ENCODE measurements at regions not wholly inside any gene's neighbourhood (a gene's known extent, or its start where the extent isn't known, plus 50 kb on each side); places are given as distances from the start of the nearest gene placed in this dataset.
"Not testable (repeated sequence)": the region's sequence is repeated elsewhere in the genome, so short reads cannot be mapped to it uniquely, and the experiment has no call there.

- H3K27me3 ChIP-seq (ENCODE audit: control insufficient read depth, insufficient read depth, low read length); H3K36me3 ChIP-seq (ENCODE audit: control insufficient read depth, insufficient read depth, low read length); H3K9me3 ChIP-seq (ENCODE audit: control insufficient read depth, low read length); H3K4me1 ChIP-seq (ENCODE audit: control insufficient read depth, insufficient read depth, low read length); H3K4me3 ChIP-seq (ENCODE audit: low read length); H3K9ac ChIP-seq (ENCODE audit: low read length): not testable (repeated sequence)
Measured at GRCh38 chr4:24349168-24349996, 235.0 kb downstream of the DHX15 start.

GRCh38 chr4:24339260-24339659 lies 245.1 kb downstream of the DHX15 start:
- no peaks in the 10 kb centered on the region for H3K27me3 ChIP-seq (ENCODE audit: control insufficient read depth, insufficient read depth, low read length)
- H3K36me3 ChIP-seq (ENCODE audit: control insufficient read depth, insufficient read depth, low read length): no peaks in the 10 kb centered on the region
- no peak overlapping the region for H3K9ac ChIP-seq (ENCODE audit: low read length)
- no peaks in the 10 kb centered on the region for H3K4me1 ChIP-seq (ENCODE audit: control insufficient read depth, insufficient read depth, low read length)
- no peaks in the 10 kb centered on the region for H3K9me3 ChIP-seq (ENCODE audit: control insufficient read depth, low read length)
- H3K4me3 ChIP-seq (ENCODE audit: low read length): no peak overlapping the region

- H3K4me1 ChIP-seq (ENCODE audit: control insufficient read depth, insufficient read depth, low read length): no peaks in the 10 kb centered on the region
- no peak overlapping the region for H3K9ac ChIP-seq (ENCODE audit: low read length)
- H3K9me3 ChIP-seq (ENCODE audit: control insufficient read depth, low read length): no peaks in the 10 kb centered on the region
- H3K36me3 ChIP-seq (ENCODE audit: control insufficient read depth, insufficient read depth, low read length): no peaks in the 10 kb centered on the region
- no peak overlapping the region for H3K4me3 ChIP-seq (ENCODE audit: low read length)
- H3K27me3 ChIP-seq (ENCODE audit: control insufficient read depth, insufficient read depth, low read length): no peaks in the 10 kb centered on the region
Measured at GRCh38 chr4:24337451-24338190, 246.7 kb downstream of the DHX15 start.

GRCh38 chr4:24335616-24336015 lies 248.7 kb downstream of the DHX15 start:
- H3K9ac ChIP-seq (ENCODE audit: low read length): no peak overlapping the region
- no peak overlapping the region for H3K4me3 ChIP-seq (ENCODE audit: low read length)
- no peaks in the 10 kb centered on the region for H3K36me3 ChIP-seq (ENCODE audit: control insufficient read depth, insufficient read depth, low read length)
- H3K4me1 ChIP-seq (ENCODE audit: control insufficient read depth, insufficient read depth, low read length): no peaks in the 10 kb centered on the region
- no peaks in the 10 kb centered on the region for H3K9me3 ChIP-seq (ENCODE audit: control insufficient read depth, low read length)
- H3K27me3 ChIP-seq (ENCODE audit: control insufficient read depth, insufficient read depth, low read length): no peaks in the 10 kb centered on the region

- Histone ChIP-seq H3K4me1 (ENCODE audit: control insufficient read depth, insufficient read depth, low read length) (no peaks in the 10 kb centered on the region), H3K9me3 (ENCODE audit: control insufficient read depth, low read length) (no peaks in the 10 kb centered on the region), H3K27me3 (ENCODE audit: control insufficient read depth, insufficient read depth, low read length) (no peaks in the 10 kb centered on the region), H3K9ac (ENCODE audit: low read length) (no peak overlapping the region), H3K4me3 (ENCODE audit: low read length) (no peak overlapping the region), H3K36me3 (ENCODE audit: control insufficient read depth, insufficient read depth, low read length) (no peaks in the 10 kb centered on the region)
Measured at GRCh38 chr4:24334906-24335305, 249.4 kb downstream of the DHX15 start.

- Histone ChIP-seq H3K4me3 (ENCODE audit: low read length) (no peak overlapping the region), H3K9me3 (ENCODE audit: control insufficient read depth, low read length) (no peaks in the 10 kb centered on the region), H3K27me3 (ENCODE audit: control insufficient read depth, insufficient read depth, low read length) (no peaks in the 10 kb centered on the region), H3K36me3 (ENCODE audit: control insufficient read depth, insufficient read depth, low read length) (no peaks in the 10 kb centered on the region), H3K9ac (ENCODE audit: low read length) (no peak overlapping the region), H3K4me1 (ENCODE audit: control insufficient read depth, insufficient read depth, low read length) (no peaks in the 10 kb centered on the region)
Measured at GRCh38 chr4:24330573-24330972, 253.8 kb downstream of the DHX15 start.

- no peaks in the 10 kb centered on the region for H3K4me1 ChIP-seq (ENCODE audit: control insufficient read depth, insufficient read depth, low read length)
- no peaks in the 10 kb centered on the region for H3K36me3 ChIP-seq (ENCODE audit: control insufficient read depth, insufficient read depth, low read length)
- no peak overlapping the region for H3K9ac ChIP-seq (ENCODE audit: low read length)
- H3K27me3 ChIP-seq (ENCODE audit: control insufficient read depth, insufficient read depth, low read length): no peaks in the 10 kb centered on the region
- no peak overlapping the region for H3K4me3 ChIP-seq (ENCODE audit: low read length)
- H3K9me3 ChIP-seq (ENCODE audit: control insufficient read depth, low read length): no peaks in the 10 kb centered on the region
Measured at GRCh38 chr4:24330172-24330571, 254.2 kb downstream of the DHX15 start.

- Histone ChIP-seq H3K36me3 (ENCODE audit: control insufficient read depth, insufficient read depth, low read length) (no peaks in the 10 kb centered on the region), H3K9me3 (ENCODE audit: control insufficient read depth, low read length) (no peaks in the 10 kb centered on the region), H3K27me3 (ENCODE audit: control insufficient read depth, insufficient read depth, low read length) (no peaks in the 10 kb centered on the region), H3K4me3 (ENCODE audit: low read length) (no peak overlapping the region), H3K9ac (ENCODE audit: low read length) (no peak overlapping the region), H3K4me1 (ENCODE audit: control insufficient read depth, insufficient read depth, low read length) (no peaks in the 10 kb centered on the region)
Measured at GRCh38 chr4:24328711-24329110, 255.6 kb downstream of the DHX15 start.

- H3K36me3 ChIP-seq (ENCODE audit: control insufficient read depth, insufficient read depth, low read length): no peaks in the 10 kb centered on the region
- H3K9ac ChIP-seq (ENCODE audit: low read length): no peak overlapping the region
- no peaks in the 10 kb centered on the region for H3K9me3 ChIP-seq (ENCODE audit: control insufficient read depth, low read length)
Measured at GRCh38 chr4:24328310-24328709, 256.0 kb downstream of the DHX15 start.

GRCh38 chr4:24322995-24323394 lies 261.4 kb downstream of the DHX15 start:
- no peaks in the 10 kb centered on the region for H3K27me3 ChIP-seq (ENCODE audit: control insufficient read depth, insufficient read depth, low read length)
- no peak overlapping the region for H3K9ac ChIP-seq (ENCODE audit: low read length)
- no peaks in the 10 kb centered on the region for H3K4me1 ChIP-seq (ENCODE audit: control insufficient read depth, insufficient read depth, low read length)
- H3K4me3 ChIP-seq (ENCODE audit: low read length): no peak overlapping the region
- H3K36me3 ChIP-seq (ENCODE audit: control insufficient read depth, insufficient read depth, low read length): no peaks in the 10 kb centered on the region
- H3K9me3 ChIP-seq (ENCODE audit: control insufficient read depth, low read length): no peaks in the 10 kb centered on the region

More at GRCh38 chr4:24328310-24328709, 256.0 kb downstream of the DHX15 start:
- H3K4me1 ChIP-seq (ENCODE audit: control insufficient read depth, insufficient read depth, low read length): no peaks in the 10 kb centered on the region
- no peak overlapping the region for H3K4me3 ChIP-seq (ENCODE audit: low read length)
- no peaks in the 10 kb centered on the region for H3K27me3 ChIP-seq (ENCODE audit: control insufficient read depth, insufficient read depth, low read length)

- Histone ChIP-seq H3K9ac (ENCODE audit: low read length) (no peak overlapping the region), H3K27me3 (ENCODE audit: control insufficient read depth, insufficient read depth, low read length) (no peaks in the 10 kb centered on the region), H3K36me3 (ENCODE audit: control insufficient read depth, insufficient read depth, low read length) (no peaks in the 10 kb centered on the region), H3K4me1 (ENCODE audit: control insufficient read depth, insufficient read depth, low read length) (no peaks in the 10 kb centered on the region), H3K4me3 (ENCODE audit: low read length) (no peak overlapping the region), H3K9me3 (ENCODE audit: control insufficient read depth, low read length) (no peaks in the 10 kb centered on the region)
Measured at GRCh38 chr4:24322511-24322910, 261.8 kb downstream of the DHX15 start.

GRCh38 chr4:24321616-24322015 lies 262.7 kb downstream of the DHX15 start:
- no peak overlapping the region for H3K9ac ChIP-seq (ENCODE audit: low read length)
- no peak overlapping the region for H3K4me3 ChIP-seq (ENCODE audit: low read length)
- no peaks in the 10 kb centered on the region for H3K27me3 ChIP-seq (ENCODE audit: control insufficient read depth, insufficient read depth, low read length)

More at GRCh38 chr4:24321616-24322015, 262.7 kb downstream of the DHX15 start:
- no peaks in the 10 kb centered on the region for H3K9me3 ChIP-seq (ENCODE audit: control insufficient read depth, low read length)
- H3K4me1 ChIP-seq (ENCODE audit: control insufficient read depth, insufficient read depth, low read length): no peaks in the 10 kb centered on the region
- H3K36me3 ChIP-seq (ENCODE audit: control insufficient read depth, insufficient read depth, low read length): no peaks in the 10 kb centered on the region

Data from mucosa of stomach (tissue), 1 donor.